Peyer's patch (tissue), 4 donors: ENCODE measurements at regions not wholly inside any gene's neighbourhood (a gene's known extent, or its start where the extent isn't known, plus 50 kb on each side); places are given as distances from the start of the nearest gene placed in this dataset.

Source experiments
- DNase-seq, 3 donors: peaks; one replicate each; pipeline ENCODE4 v3.0.0-alpha.2; 2017 to 2019
- H3K27ac ChIP-seq, 4 donors: fragments of 200-600 bp; sonication (generic); one replicate each; pipeline ENCODE4 v1.5.1; 2016 to 2019
- H3K27me3 ChIP-seq, 2 donors: fragments of 200-600 bp; sonication (generic); one replicate each; pipeline ENCODE4 v1.5.1; 2019
- H3K36me3 ChIP-seq, 3 donors: fragments of 200-600 bp; sonication (generic); one replicate each; pipeline ENCODE4 v1.5.1; 2016 to 2019
- H3K4me1 ChIP-seq, 4 donors: fragments of 200-600 bp; sonication (generic); one replicate each; pipeline ENCODE4 v1.5.1; 2016 to 2019
- H3K4me3 ChIP-seq, 4 donors: fragments of 200-600 bp; sonication (generic); 1 replicate in 3 of 4; 2 replicates in 1 of 4; pipeline ENCODE4 v1.5.1; 2016 to 2019; ENCODE audit warnings: mild to moderate bottlenecking in 1 of 4
- H3K9me3 ChIP-seq, 4 donors: fragments of 200-600 bp; sonication (generic); one replicate each; pipeline ENCODE4 v1.5.1; 2016 to 2019; ENCODE audit warnings: mild to moderate bottlenecking in 1 of 4
- CTCF ChIP-seq, 6 experiments: fragments of 450-650 bp in 4 of 6; fragments of 200-600 bp in 2 of 6; sonication (generic) in 1 of 6; IDR thresholded peaks; one replicate each; pipeline ENCODE4 v1.5.1; 2017 to 2019; ENCODE audit warnings: antibody characterized with exemption in 6 of 6, mild to moderate bottlenecking in 3 of 6, moderate library complexity in 1 of 6
- POLR2A ChIP-seq, 2 donors: fragments of 450-650 bp; IDR thresholded peaks; one replicate each; pipeline ENCODE4 v1.5.1; 2017; ENCODE audit warnings: antibody characterized with exemption in 2 of 2, mild to moderate bottlenecking in 2 of 2, moderate library complexity in 2 of 2

- Histone ChIP-seq H3K4me1 (no peaks in the 10 kb centered on the region), H3K27me3 (no peaks in the 10 kb centered on the region), H3K9me3 (no peaks in the 10 kb centered on the region), H3K4me3 (no peak overlapping the region), H3K27ac (no peak overlapping the region), H3K36me3 (no peaks in the 10 kb centered on the region)
- TF ChIP-seq POLR2A (IDR thresholded peaks at IDR 0.05): no peak
- peak; percentile 19 to 90 (median 74) for TF ChIP-seq CTCF (IDR thresholded peaks at IDR 0.05)
- DNase-seq: peak in 2 of 3 donors; percentile 34 to 83
Measured at GRCh38 chr18:32552421-32553030, 81.8 kb upstream of the GAREM1 start.

GRCh38 chr18:32550963-32551362 is 80.3 kb upstream of the GAREM1 start:
- no peaks in the 10 kb centered on the region for H3K4me1 ChIP-seq
- H3K27ac ChIP-seq: no peak overlapping the region
- TF ChIP-seq POLR2A (IDR thresholded peaks at IDR 0.05): no peak
- no peak for TF ChIP-seq CTCF (IDR thresholded peaks at IDR 0.05)
- DNase-seq: no peak
- H3K27me3 ChIP-seq: no peaks in the 10 kb centered on the region
- no peaks in the 10 kb centered on the region for H3K36me3 ChIP-seq
- no peak overlapping the region for H3K4me3 ChIP-seq
- no peaks in the 10 kb centered on the region for H3K9me3 ChIP-seq

GRCh38 chr18:32549248-32550110 is 78.8 kb upstream of the GAREM1 start:
- DNase-seq: peak in 2 of 3 donors; percentile 56 to 80
- TF ChIP-seq POLR2A (IDR thresholded peaks at IDR 0.05) (no peak), CTCF (IDR thresholded peaks at IDR 0.05) (peak in 5 of 6 experiments; percentile 5 to 84 (median 74))
- H3K27me3 ChIP-seq: no peaks in the 10 kb centered on the region

GRCh38 chr18:32548688-32549087 is 78.0 kb upstream of the GAREM1 start:
- no peaks in the 10 kb centered on the region for H3K27me3 ChIP-seq
- no peak for TF ChIP-seq POLR2A (IDR thresholded peaks at IDR 0.05)
- no peak for TF ChIP-seq CTCF (IDR thresholded peaks at IDR 0.05)
- no peaks in the 10 kb centered on the region for H3K9me3 ChIP-seq
- no peak for DNase-seq
- H3K36me3 ChIP-seq: no peaks in the 10 kb centered on the region
- peak overlapping the region in 1 of 4 donors; percentile 34 for H3K27ac ChIP-seq
- no peaks in the 10 kb centered on the region for H3K4me1 ChIP-seq
- H3K4me3 ChIP-seq: no peak overlapping the region

More at GRCh38 chr18:32549248-32550110, 78.8 kb upstream of the GAREM1 start:
- no peaks in the 10 kb centered on the region for H3K4me1 ChIP-seq
- H3K4me3 ChIP-seq: no peak overlapping the region
- no peaks in the 10 kb centered on the region for H3K9me3 ChIP-seq
- no peak overlapping the region for H3K27ac ChIP-seq
- H3K36me3 ChIP-seq: no peaks in the 10 kb centered on the region

- no peak for TF ChIP-seq POLR2A (IDR thresholded peaks at IDR 0.05)
- Histone ChIP-seq H3K27me3 (no peaks in the 10 kb centered on the region), H3K9me3 (no peaks in the 10 kb centered on the region), H3K27ac (no peak overlapping the region), H3K4me3 (no peak overlapping the region), H3K4me1 (no peaks in the 10 kb centered on the region), H3K36me3 (no peaks in the 10 kb centered on the region)
- DNase-seq: no peak
Measured at GRCh38 chr18:32545631-32546030, 74.9 kb upstream of the GAREM1 start.

- H3K4me3 ChIP-seq: no peak overlapping the region
- no peaks in the 10 kb centered on the region for H3K27me3 ChIP-seq
- DNase-seq: no peak
- no peaks in the 10 kb centered on the region for H3K4me1 ChIP-seq
- TF ChIP-seq CTCF (IDR thresholded peaks at IDR 0.05): no peak
- H3K9me3 ChIP-seq: no peaks in the 10 kb centered on the region
- no peaks in the 10 kb centered on the region for H3K36me3 ChIP-seq
- no peak overlapping the region for H3K27ac ChIP-seq
Measured at GRCh38 chr18:32544088-32544487, 73.4 kb upstream of the GAREM1 start.
